Liver (tissue), 8 donors: ENCODE measurements at regions not wholly inside any gene's neighbourhood (a gene's known extent, or its start where the extent isn't known, plus 50 kb on each side); places are given as distances from the start of the nearest gene placed in this dataset.

ENCODE experiments used
- DNase-seq: peaks from one replicate; pipeline ENCODE4 v3.0.0-alpha.2; 2017; ENCODE audit warnings: low spot score
- H3K27ac ChIP-seq, 2 donors: one replicate each; pipeline ENCODE4 v1.7.0; 2013; ENCODE audit warnings: inconsistent platforms in 2 of 2, low read length in 2 of 2, control low read depth in 1 of 2, low read depth in 1 of 2, mild to moderate bottlenecking in 1 of 2
- H3K27me3 ChIP-seq, 4 donors: one replicate each; pipeline versions ENCODE4 v1.6.1 to v1.7.0; 2013; ENCODE audit warnings: low read length in 3 of 4, inconsistent platforms in 1 of 4, mild to moderate bottlenecking in 1 of 4, moderate library complexity in 1 of 4; ENCODE audit not compliant: control insufficient read depth in 4 of 4, insufficient read depth in 4 of 4
- H3K36me3 ChIP-seq, 4 donors: one replicate each; pipeline versions ENCODE4 v1.6.1 to v1.7.0; 2013; ENCODE audit warnings: low read length in 3 of 4, mild to moderate bottlenecking in 3 of 4, low read depth in 1 of 4, moderate library complexity in 1 of 4; ENCODE audit not compliant: control insufficient read depth in 4 of 4, insufficient read depth in 3 of 4
- H3K4me1 ChIP-seq, 4 donors: one replicate each; pipeline versions ENCODE4 v1.6.1 to v1.7.0; 2013; ENCODE audit warnings: low read length in 3 of 4, mild to moderate bottlenecking in 3 of 4, moderate library complexity in 1 of 4; ENCODE audit not compliant: control insufficient read depth in 4 of 4, insufficient read depth in 4 of 4
- H3K4me3 ChIP-seq, 3 donors: one replicate each; pipeline versions ENCODE4 v1.6.1 to v1.7.0; 2013; ENCODE audit warnings: low read length in 3 of 3, control low read depth in 1 of 3, low read depth in 1 of 3, mild to moderate bottlenecking in 1 of 3
- H3K9ac ChIP-seq, 2 donors: one replicate each; pipeline ENCODE4 v1.7.0; 2013; ENCODE audit warnings: low read length in 2 of 2, mild to moderate bottlenecking in 2 of 2, moderate library complexity in 2 of 2, control low read depth in 1 of 2, low read depth in 1 of 2
- H3K9me3 ChIP-seq, 4 donors: one replicate each; pipeline versions ENCODE4 v1.6.1 to v1.7.0; 2013; ENCODE audit warnings: low read length in 3 of 4; ENCODE audit not compliant: control insufficient read depth in 4 of 4
- ATF3 ChIP-seq: IDR thresholded peaks from 2 replicates; pipeline ENCODE4 v1.6.1; 2016; ENCODE audit warnings: antibody characterized with exemption
- CTCF ChIP-seq: fragments of 150-350 bp; IDR thresholded peaks from 2 replicates; pipeline ENCODE4 v1.5.1; 2017; ENCODE audit warnings: improper control_type of control experiment, low read depth, low read length; ENCODE audit not compliant: missing input control
- EGR1 ChIP-seq, 2 donors: IDR thresholded peaks; 2 replicates each; pipeline ENCODE4 v1.6.1; 2016 to 2018; ENCODE audit warnings: antibody characterized with exemption in 2 of 2, low read depth in 2 of 2
- FOXA1 ChIP-seq: IDR thresholded peaks from 2 replicates; pipeline ENCODE4 v1.6.1; 2016; ENCODE audit warnings: antibody characterized with exemption
- FOXA2 ChIP-seq: IDR thresholded peaks from 2 replicates; pipeline ENCODE4 v1.6.1; 2016; ENCODE audit warnings: antibody characterized with exemption
- GABPA ChIP-seq, 2 donors: IDR thresholded peaks in 1 of 2; conservative IDR thresholded peaks in 1 of 2; 2 replicates each; pipeline ENCODE4 v1.6.1; 2016; ENCODE audit warnings: antibody characterized with exemption in 2 of 2, mild to moderate bottlenecking in 1 of 2, moderate library complexity in 1 of 2
- HNF4A ChIP-seq, 2 donors: conservative IDR thresholded peaks; 2 replicates each; pipeline ENCODE4 v1.6.1; 2016; ENCODE audit warnings: antibody characterized with exemption in 2 of 2, mild to moderate bottlenecking in 2 of 2
- HNF4G ChIP-seq: IDR thresholded peaks from 2 replicates; pipeline ENCODE4 v1.6.1; 2016; ENCODE audit warnings: antibody characterized with exemption
- JUND ChIP-seq, 2 donors: IDR thresholded peaks; 2 replicates each; pipeline ENCODE4 v1.6.1; 2016; ENCODE audit warnings: antibody characterized with exemption in 2 of 2
- MAX ChIP-seq: IDR thresholded peaks from 2 replicates; pipeline ENCODE4 v1.6.1; 2016; ENCODE audit warnings: antibody characterized with exemption
- NR2F2 ChIP-seq: IDR thresholded peaks from 2 replicates; pipeline ENCODE4 v1.6.1; 2016; ENCODE audit warnings: antibody characterized with exemption
- RAD21 ChIP-seq, 2 donors: IDR thresholded peaks; 2 replicates each; pipeline ENCODE4 v1.6.1; 2016; ENCODE audit warnings: antibody characterized with exemption in 2 of 2, mild to moderate bottlenecking in 2 of 2
- REST ChIP-seq: IDR thresholded peaks from 2 replicates; pipeline ENCODE4 v1.6.1; 2016; ENCODE audit warnings: antibody characterized with exemption, mild to moderate bottlenecking
- RXRA ChIP-seq, 2 donors: IDR thresholded peaks; 2 replicates each; pipeline ENCODE4 v1.6.1; 2017 to 2018; ENCODE audit warnings: antibody characterized with exemption in 2 of 2, mild to moderate bottlenecking in 1 of 2
- SP1 ChIP-seq: IDR thresholded peaks from 2 replicates; pipeline ENCODE4 v1.6.1; 2018; ENCODE audit warnings: antibody characterized with exemption, mild to moderate bottlenecking
- TAF1 ChIP-seq: conservative IDR thresholded peaks from 2 replicates; pipeline ENCODE4 v1.6.1; 2016; ENCODE audit warnings: antibody characterized with exemption, mild to moderate bottlenecking
- YY1 ChIP-seq: IDR thresholded peaks from 2 replicates; pipeline ENCODE4 v1.6.1; 2016; ENCODE audit warnings: antibody characterized with exemption, mild to moderate bottlenecking
- ZBTB33 ChIP-seq: IDR thresholded peaks from 2 replicates; pipeline ENCODE4 v1.6.1; 2016; ENCODE audit warnings: antibody characterized with exemption
- WGBS: extraction: QIAGEN DNeasy Blood & Tissue Kit; methylation state at CpG from one replicate; pipeline ENCODE4 v1.1.7; 2013; 5-methylcytosine and 5-hydroxymethylcytosine counted together
- donor health status: healthy.
- donor health status: healthy.
- donor health status: healthy.
- donor health status: healthy.
- donor health status: healthy.

- no peaks in the 10 kb centered on the region for H3K9me3 ChIP-seq
- H3K4me1 ChIP-seq: no peaks in the 10 kb centered on the region
- TF ChIP-seq NR2F2: no peak
- no peak for TF ChIP-seq RXRA (IDR thresholded peaks at IDR 0.05)
- TF ChIP-seq EGR1 (IDR thresholded peaks at IDR 0.05; ENCODE audit: low read depth in 2 of 2): no peak
- TF ChIP-seq FOXA2: no peak
- TF ChIP-seq CTCF: no peak
- TF ChIP-seq TAF1: no peak
- no peak for TF ChIP-seq YY1
- TF ChIP-seq ZBTB33: no peak
- no peak for TF ChIP-seq JUND (IDR thresholded peaks at IDR 0.05)
- TF ChIP-seq HNF4A (conservative IDR thresholded peaks at IDR 0.05): no peak
- no peak for TF ChIP-seq RAD21 (IDR thresholded peaks at IDR 0.05)
- no peak for TF ChIP-seq GABPA (IDR thresholded peaks at IDR 0.05 in 1 of 2, conservative IDR thresholded peaks at IDR 0.05 in 1 of 2)
- TF ChIP-seq MAX: no peak
- no peak for TF ChIP-seq REST
- TF ChIP-seq SP1: no peak
- no peak for TF ChIP-seq ATF3
- H3K36me3 ChIP-seq: no peaks in the 10 kb centered on the region
- no peaks in the 10 kb centered on the region for H3K27me3 ChIP-seq
- no peak overlapping the region for H3K27ac ChIP-seq
- WGBS: 81% methylated on average over 8 of the region's 8 CpGs
- DNase-seq: no peak
- no peak overlapping the region for H3K4me3 ChIP-seq
- no peak overlapping the region for H3K9ac ChIP-seq
These were observed 552.5 kb downstream of the FGF9 start for GRCh38 chr13:22223411-22223810.

GRCh38 chr13:22226086-22226485, 555.2 kb downstream of the FGF9 start:
- no peaks in the 10 kb centered on the region for H3K9me3 ChIP-seq
- TF ChIP-seq ATF3: no peak
- TF ChIP-seq HNF4G: no peak
- no peak for TF ChIP-seq ZBTB33
- no peak for TF ChIP-seq RXRA (IDR thresholded peaks at IDR 0.05)
- no peak for TF ChIP-seq EGR1 (IDR thresholded peaks at IDR 0.05; ENCODE audit: low read depth in 2 of 2)
- TF ChIP-seq JUND (IDR thresholded peaks at IDR 0.05): no peak
- no peak for TF ChIP-seq YY1
- no peak for TF ChIP-seq NR2F2
- TF ChIP-seq RAD21 (IDR thresholded peaks at IDR 0.05): no peak
- TF ChIP-seq TAF1: no peak
- TF ChIP-seq CTCF: no peak
- no peak for TF ChIP-seq FOXA2
- no peak for TF ChIP-seq GABPA (IDR thresholded peaks at IDR 0.05 in 1 of 2, conservative IDR thresholded peaks at IDR 0.05 in 1 of 2)
- no peak for TF ChIP-seq MAX
- no peak for TF ChIP-seq FOXA1
- no peak for TF ChIP-seq HNF4A (conservative IDR thresholded peaks at IDR 0.05)

More at GRCh38 chr13:22226086-22226485, 555.2 kb downstream of the FGF9 start:
- Histone ChIP-seq H3K4me1 (no peaks in the 10 kb centered on the region), H3K4me3 (no peak overlapping the region), H3K27me3 (peaks cover 0 to 3% (median 0%) of the 10 kb centered on the region in 4 donors), H3K27ac (no peak overlapping the region), H3K36me3 (no peaks in the 10 kb centered on the region), H3K9ac (no peak overlapping the region)
- no peak for DNase-seq
- WGBS: 50% methylated on average over 4 of the region's 4 CpGs
